Vagina (tissue), 2 donors: ENCODE measurements at regions not wholly inside any gene's neighbourhood (a gene's known extent, or its start where the extent isn't known, plus 50 kb on each side); places are given as distances from the start of the nearest gene placed in this dataset.

Experiments
- CTCF ChIP-seq, 3 experiments: fragments of 450-650 bp in 2 of 3; fragments of 200-600 bp in 1 of 3; sonication (generic) in 1 of 3; IDR thresholded peaks; one replicate each; pipeline ENCODE4 v1.5.1; 2017 to 2019; ENCODE audit warnings: antibody characterized with exemption in 3 of 3, mild to moderate bottlenecking in 2 of 3, moderate library complexity in 2 of 3
- POLR2A ChIP-seq, 2 donors: fragments of 450-650 bp; IDR thresholded peaks; one replicate each; pipeline ENCODE4 v1.6.1; 2017; ENCODE audit warnings: antibody characterized with exemption in 2 of 2, mild to moderate bottlenecking in 2 of 2, moderate library complexity in 2 of 2
- POLR2AphosphoS5 ChIP-seq, 2 donors: sonication (generic); formaldehyde crosslinking; IDR thresholded peaks; one replicate each; pipeline ENCODE4 v1.9.0; 2017; ENCODE audit warnings: antibody characterized with exemption in 2 of 2, mild to moderate bottlenecking in 2 of 2, low read depth in 1 of 2; ENCODE audit not compliant: insufficient read depth in 1 of 2

GRCh38 chr11:89566972-89567371 lies 75.8 kb upstream of the NOX4 start:
- no peak for TF ChIP-seq POLR2A (IDR thresholded peaks at IDR 0.05)
- TF ChIP-seq POLR2AphosphoS5 (IDR thresholded peaks at IDR 0.05; ENCODE audit: insufficient read depth in 1 of 2, low read depth in 1 of 2): no peak
- TF ChIP-seq CTCF (IDR thresholded peaks at IDR 0.05): no peak
